Activated CD8-positive, alpha-beta memory T cell treated with anti-CD3 and anti-CD28 coated beads for 24 hours (primary cell): ENCODE measurements at regions not wholly inside any gene's neighbourhood (a gene's known extent, or its start where the extent isn't known, plus 50 kb on each side); places are given as distances from the start of the nearest gene placed in this dataset.
"Not testable (repeated sequence)": the region's sequence is repeated elsewhere in the genome, so short reads cannot be mapped to it uniquely, and the experiment has no call there.

Experiments
- DNase-seq: peaks from one replicate; pipeline ENCODE4 v3.0.0-alpha.2; 2020

DNA sequence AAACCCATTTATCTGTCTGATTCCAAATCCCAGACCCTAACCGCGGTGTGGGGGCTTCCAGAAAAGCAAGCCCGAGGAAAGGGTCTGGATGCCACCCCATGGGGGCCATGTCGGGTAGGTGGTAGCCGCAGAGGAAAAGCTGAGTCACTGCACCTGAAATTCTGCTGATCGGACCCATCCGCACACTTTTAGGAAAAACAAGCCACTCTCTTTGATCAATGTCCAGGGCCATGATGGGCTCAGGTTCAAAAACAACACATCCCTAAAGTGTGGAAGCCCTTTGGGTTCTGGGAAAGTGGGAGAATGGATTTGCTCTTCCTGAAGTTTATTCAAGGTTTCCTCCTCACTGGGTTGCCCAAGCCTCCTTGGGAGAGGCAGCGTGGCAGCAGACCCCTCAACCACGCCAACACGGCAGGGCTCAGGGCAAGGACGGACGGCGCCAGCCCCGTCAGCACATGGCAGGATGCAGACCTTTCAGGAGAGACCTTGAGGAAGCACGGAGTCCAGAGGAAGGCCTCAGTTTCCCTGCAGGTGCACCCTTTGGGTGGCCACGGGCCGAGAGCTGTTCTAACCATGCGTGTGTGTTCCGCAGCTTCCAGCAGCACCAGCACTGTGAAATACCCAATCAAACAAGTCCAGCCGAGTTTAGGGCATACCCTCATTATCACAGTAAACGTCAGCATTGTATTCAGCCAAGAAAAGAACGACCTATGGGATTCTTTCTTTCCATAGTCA is 367.0 kb downstream of the FOXL1 start:
- no peak for DNase-seq

DNA sequence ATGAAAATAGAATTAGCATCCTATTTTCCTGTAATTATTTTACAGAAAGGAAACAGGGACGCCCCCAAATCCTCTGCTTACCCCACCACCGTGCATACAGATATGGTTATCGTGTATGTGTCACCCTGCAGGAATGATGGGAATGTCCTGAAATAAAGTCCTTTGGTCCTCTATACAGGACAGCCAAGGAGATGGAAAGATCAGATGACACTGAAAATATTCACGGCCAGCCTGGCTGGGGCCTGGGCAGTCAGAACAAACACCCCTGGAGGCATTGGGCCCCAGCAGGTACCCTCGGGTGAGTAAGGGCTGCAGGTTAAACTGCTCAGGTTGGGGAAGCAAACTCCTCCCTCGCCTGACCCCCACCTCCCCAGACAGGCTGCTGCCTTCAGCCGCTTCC is 368.0 kb downstream of the FOXL1 start:
- no peak for DNase-seq

DNA sequence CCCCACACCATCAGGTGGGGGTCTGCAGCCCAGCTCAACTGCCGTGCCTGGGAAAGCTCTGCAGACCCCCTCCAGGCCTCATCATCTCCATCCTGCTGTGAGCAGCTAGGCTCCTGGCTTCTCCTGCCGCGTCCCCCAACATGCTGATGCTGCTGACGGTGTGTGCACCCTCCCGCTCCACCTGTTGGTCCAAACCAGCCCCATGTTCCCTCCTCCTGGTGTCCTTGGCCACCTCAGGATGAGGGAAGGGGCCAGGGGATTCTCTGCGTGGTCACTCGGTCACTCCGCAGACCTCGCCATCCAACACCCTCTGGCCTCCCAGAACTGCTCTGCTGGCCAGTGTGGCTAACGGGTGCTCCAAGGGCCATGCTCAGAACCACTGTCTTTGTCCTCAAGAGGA is 368.6 kb downstream of the FOXL1 start:
- DNase-seq, result no peak

DNA sequence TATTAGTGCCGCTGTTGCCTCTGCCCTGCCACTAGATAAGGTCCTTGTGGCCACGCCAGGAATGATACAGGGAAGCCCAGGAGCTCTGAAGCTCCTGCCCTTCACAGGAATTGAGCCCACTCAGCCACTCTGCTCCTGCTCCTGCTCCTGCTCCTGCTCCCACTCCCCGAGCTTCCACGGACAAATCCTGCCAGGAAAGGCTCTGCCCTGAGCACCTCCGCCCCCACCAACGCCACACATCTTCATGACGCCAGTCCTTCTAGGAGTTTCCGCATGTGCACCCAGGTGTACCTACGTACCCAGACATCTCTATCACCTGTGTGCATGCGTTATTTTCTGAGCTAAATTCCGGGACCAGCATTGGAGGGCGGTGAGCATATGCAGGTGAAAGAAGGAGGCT is 369.1 kb downstream of the C16orf95 start:
- DNase-seq, result no peak

DNA sequence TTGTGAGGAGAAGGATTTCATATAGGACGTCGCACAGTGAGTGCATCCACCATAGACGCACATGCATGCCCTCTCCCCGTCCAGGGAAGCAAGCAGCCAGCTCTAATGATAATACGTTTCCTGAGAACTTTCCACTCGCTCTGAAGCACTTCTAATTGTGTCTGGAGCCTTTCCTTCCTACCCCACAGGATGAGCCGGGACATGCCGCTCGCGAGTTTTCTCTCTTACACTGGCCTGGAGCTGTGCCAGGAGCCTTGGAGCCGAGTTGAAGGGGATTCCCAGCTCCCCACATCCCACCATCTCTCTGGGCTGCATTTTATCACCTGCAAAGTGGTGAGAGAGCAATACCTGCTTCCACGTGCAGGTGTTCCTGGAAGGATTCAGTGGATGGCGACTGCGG is 368.1 kb downstream of the C16orf95 start:
- no peak for DNase-seq

DNA sequence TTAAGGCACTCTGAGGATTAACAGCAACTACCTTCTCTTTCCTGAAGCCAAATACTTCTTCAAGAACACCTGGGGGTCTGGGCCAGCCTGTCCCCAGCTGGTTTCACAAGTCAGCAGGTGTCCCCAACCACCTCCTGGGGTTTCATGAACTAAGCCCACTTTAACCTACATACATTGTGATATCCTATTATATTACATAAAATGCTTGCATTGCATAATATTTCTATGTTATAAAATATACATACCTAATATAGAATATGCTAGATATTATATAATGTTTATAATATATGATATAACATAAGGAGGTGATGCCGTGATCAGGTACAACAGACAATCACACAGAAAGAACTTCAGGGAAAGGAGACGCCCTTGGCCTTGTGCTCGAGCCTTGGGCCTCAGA is 367.6 kb downstream of the C16orf95 start:
- no peak for DNase-seq

DNA sequence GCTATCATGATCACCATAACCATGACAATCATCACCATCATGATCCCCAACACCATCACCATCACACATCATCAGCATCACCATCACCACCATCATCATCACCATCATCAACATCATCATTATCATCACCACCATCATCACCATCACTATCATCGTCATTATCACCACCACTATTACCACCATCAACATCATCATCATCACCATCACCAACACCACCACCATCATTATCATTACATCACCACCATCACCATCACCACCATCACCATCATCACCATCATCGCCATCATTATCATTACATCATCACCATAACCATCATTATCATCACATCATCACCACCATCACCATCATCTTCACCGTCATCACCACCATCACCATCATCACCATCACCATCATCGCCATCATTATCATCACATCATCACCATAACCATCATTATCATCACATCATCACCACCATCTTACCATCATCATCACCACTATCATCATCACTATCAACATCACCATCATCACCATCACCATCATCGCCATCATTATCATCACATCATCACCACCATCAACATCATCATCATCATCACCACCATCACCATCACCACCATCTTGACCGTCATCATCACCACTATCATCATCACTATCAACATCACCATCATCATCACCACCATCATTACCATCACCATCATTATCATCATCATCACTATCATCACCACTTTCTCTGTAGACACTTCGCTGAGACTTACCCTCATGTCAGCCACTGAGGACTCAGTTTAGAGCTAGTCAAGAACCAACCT is 366.0 kb downstream of the C16orf95 start:
- no peak for DNase-seq

DNA sequence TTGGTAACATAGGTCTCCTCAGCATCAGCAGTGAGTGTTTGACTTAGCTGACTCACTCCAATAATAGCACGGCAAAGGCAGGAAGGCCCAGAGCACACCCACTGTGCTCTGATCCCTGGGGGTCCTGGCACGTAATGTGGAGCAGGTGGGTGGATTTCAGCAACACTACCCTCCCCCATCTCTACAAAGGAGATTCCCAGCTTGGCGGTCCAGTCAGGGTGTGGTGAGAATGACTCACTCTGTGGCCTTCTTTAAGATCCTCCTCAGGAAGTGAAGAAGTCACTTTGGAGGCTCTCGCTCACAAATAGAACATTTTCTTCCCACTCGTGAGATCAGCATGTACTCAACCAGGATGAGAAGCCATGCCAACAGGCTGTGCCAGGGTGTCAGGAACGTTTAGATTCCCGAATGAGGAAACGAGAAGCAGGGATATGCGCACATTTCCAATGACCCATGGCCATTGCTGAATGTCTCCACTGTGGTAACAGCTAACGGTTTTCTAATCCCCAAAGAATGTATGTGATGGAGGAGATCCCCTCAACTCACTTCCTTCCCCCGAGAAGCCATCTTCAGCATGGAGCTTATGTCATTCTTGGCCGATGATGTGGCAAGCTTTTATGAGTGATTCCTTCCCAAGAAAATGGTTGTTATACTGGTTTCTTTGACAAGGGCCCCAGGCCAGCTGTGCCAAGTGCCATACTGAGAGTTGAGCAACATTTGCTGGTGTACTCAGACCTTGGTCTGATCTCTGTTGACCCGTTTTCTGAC is 365.2 kb downstream of the C16orf95 start:
- DNase-seq, result no peak

DNA sequence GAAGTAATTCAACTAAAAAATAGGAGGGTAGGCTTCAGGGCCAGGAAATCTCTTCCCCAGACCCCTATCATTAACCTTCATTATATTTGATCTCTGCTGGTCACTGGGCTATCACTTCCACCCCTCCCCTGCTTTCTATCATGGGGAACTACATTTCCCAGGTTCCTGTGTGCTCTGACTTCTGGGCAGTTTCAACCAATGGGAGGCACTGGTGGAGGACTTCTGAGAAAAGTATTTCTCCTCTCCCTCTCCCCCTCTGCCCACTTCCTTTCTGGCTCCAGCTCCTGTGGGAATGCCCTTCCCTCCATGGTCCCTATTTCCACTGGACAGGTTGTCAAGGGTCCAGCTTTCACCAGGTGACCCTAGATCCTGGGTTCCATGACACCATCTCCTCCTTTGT is 364.4 kb downstream of the C16orf95 start:
- no peak for DNase-seq

DNA sequence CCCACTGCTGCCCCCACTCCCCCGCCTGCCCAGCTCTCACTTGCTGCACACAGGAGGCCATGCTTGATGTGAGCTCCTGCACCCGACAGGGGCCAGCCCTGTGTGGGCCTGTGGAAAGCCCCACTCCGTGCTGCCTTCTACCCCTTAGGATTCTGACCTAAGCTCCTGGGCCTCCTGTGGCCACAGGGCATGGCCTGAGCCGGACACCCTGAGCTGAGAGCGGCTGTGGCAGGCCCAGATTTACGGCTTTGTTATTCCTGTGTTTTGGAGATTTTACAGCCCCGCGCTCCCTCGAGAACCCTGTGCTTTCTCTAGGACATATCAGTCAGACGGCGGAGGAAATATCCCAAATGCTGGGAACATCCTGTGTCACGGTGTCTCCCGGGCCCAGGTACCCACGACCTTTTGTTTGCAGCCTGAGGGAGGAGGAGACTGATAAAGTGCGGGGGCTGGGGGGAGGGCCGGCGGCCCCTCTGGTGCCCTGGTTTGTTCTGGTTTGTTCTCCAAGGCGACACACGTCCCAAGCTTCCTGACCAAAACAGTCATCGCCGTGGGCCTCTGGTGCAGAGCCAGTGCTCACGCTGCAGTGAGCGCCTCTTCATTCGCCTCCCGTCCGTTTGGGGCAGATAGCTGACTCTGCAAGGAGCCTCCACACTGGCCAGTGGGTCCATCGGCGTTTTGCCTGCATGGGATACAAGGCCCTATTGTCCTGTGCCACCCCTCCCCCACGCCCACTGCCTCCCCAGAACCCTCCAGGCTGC is 363.4 kb downstream of the C16orf95 start:
- no peak for DNase-seq

DNA sequence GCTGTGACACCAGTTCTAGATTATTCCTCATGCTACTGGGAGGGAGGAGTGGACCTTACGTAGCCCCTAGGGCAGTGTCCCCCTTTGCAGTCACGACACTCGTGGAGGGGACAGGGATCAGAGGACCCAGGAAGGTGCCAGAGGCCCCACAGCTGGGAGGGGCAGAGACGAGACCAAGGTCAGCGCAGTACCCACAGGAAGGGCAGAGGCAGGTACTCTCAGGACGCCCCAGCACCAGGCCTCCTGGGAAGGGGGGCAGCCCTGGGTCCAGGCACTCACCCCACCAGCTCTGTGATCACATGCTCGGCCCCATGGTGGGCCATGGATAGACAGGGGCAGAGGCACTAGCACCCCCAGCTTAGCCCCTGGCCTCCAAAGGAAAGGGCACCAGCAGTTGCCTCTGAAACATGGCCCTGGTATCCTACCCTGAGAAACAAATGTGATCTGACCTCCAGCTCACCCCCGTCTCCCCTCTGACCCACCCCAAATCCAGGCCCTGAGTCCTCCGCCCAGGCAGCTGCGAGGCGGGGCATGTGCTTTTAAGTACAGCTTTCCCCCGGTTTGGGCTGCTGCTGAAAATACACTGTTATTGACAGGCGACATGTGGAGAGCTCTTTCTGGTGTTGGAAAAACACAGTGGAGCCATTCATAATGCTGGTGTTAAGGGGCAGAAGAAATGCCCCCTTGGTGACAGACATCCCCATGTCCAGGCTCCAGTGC is 361.9 kb downstream of the C16orf95 start:
- no peak for DNase-seq

DNA sequence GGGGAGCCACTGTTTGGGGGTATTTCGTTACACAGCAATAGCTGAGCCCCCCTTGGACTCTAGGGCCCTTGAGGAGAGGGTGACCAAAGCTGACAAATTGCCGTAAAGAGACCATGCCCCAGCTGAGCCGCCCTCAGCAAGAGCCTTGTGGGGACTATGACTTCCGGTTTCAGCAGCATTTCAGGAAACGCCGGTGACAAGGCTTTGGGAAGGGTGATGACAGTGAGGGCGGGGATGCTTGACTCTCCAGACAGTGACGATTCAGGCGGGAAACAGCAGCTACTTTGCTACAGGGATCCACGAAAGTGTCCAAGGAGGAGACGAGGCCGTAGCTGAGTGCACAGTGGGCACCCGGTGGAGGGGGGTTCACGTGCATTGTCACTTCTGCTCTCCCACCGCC is 360.8 kb downstream of the C16orf95 start:
- DNase-seq, result no peak

DNA sequence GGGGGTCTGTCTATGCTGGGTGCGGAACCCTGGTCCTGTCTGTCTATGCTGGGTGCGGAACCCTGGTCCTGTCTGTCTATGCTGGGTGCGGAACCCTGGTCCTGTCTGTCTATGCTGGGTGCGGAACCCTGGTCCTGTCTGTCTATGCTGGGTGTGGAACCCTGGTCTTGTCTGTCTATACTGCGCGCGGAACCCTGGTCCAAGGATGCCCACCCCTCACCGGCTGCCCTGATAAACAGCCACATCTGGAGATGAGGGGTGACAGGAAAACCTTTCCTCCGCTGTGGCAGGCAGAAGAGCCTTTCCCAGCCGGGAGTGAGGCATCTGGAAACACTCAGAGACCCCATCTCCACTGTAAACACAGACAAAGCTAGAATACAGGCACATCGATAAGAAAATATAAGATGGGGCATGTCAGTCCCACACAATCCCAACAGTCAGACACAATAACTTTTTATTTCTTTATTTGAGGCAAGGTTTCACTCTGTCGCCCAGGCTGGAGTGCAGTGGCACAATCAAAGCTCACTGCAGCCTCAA is 359.5 kb downstream of the C16orf95 start:
- not testable (repeated sequence) for DNase-seq

DNA sequence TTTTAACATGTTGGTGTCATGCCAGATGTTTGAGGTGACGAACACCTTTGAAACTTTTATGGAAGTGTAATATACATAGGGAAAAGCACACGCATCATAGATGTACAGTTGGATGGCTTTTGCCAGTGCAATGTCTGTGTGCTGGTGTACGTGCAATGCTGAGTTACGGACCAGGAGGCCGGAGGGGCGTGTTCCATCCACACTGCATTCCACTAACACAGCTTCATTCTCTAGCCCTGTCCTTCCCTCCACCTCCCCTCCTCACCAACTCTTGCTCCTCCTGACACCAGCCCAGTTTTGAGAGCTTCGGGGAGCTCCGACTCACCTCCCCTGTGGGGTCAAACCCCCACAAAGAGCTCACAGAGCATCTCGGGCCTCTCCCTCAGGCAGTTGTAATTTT is 358.8 kb downstream of the C16orf95 start:
- no peak for DNase-seq

DNA sequence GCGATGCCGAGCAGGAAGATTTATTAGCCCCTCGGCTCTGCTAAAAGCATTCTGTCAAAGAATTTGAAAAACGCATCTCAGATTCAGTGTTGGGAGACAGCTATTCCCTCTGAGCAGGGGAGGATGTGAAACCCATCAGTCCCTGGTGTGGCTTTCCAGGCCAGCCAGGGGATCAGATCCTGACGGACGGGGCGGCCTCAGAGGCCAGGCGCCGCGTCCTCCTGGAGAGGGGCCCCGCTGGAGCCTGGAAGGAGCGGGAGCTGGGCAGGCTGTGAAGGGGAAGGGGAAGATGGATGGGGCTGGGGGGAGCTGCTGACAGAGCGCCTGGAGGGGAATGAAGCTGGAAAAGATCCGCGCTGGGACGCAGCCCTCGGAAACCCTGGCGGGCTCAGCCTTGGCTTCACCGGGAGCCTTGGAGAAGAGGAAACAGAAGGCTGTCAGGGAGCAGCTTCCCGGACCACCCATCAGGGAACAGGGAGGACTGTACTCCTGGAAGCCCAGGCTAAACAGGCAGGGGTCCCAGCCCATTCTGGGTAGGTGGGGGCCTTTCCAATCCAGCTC is 358.0 kb downstream of the C16orf95 start:
- no peak for DNase-seq

DNA sequence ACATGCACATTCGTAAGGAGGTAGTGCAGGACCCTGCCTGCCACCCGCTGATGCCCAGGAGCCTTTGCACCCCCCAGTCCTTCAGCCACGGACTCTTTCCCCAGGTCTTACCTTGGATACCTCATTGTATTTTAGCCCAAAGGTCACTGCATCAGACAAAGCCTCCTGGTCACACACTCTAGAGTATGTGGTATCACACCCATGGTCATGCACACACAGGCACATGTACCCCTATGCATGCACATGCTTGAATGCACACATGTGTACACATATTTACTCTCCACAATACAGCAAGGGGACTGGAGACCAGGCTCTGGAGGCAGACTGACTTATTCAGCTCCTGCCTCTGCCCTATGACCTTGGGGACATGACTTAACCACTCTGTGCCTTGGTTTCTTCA is 357.5 kb downstream of the C16orf95 start:
- DNase-seq, result no peak

DNA sequence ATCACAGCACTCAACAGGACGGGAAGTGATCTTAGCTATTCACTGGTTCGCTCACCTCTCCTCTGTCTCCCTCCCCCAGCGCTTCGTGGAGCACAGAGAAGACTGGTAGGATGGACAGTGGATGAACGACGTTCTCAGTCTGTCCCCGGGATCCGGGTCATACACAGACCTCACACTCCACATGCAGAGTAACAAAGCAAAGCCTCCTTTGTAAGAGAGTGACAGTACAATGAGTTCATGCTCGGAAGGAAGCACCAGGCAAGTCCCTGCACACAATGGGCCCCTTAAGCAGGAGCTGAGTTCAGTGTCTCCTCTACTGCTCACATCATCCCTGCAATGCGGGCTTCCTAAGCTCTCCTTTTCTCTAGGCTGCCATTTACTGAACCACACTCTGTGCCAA is 356.9 kb downstream of the C16orf95 start:
- no peak for DNase-seq

DNA sequence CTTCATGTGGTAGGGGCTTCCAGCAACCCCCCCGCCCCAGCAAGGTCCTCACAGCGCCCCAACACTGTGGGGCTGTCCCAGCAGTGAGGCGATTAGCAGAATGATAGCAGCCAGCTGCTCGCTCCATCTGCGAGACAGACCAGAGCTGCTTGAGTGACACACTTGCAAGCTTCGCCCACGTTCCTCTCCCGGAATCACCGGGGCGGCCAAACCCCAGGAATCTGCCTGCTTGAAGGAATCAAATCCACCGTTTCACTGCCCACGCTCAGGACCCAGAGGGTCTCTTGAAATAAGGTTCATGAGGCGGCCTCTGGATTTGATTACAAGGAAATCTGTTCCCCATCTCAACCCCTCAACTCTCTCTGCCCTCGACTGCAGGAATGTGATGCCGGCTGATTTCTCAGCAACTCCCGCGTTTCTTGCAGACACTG is 356.0 kb downstream of the C16orf95 start:
- no peak for DNase-seq

DNA sequence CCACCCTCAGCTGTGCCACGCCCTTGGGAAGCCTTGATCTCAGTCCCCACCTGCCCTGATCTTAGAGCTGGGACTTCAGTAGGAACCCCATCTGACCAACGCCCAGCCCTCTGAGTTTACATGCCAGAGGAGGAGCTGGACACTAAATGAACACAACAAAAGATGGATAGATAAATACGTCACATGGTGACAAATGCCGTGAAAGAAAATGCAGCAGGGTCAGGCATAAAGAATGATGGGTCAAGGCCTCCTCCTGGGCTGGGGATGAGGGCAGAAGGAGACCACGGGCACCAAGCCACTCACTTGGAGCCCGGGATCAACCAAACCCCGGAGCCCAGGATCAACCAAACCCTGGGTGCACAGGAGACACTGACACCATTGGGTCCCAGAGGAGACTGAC is 354.9 kb downstream of the C16orf95 start:
- DNase-seq, result no peak

DNA sequence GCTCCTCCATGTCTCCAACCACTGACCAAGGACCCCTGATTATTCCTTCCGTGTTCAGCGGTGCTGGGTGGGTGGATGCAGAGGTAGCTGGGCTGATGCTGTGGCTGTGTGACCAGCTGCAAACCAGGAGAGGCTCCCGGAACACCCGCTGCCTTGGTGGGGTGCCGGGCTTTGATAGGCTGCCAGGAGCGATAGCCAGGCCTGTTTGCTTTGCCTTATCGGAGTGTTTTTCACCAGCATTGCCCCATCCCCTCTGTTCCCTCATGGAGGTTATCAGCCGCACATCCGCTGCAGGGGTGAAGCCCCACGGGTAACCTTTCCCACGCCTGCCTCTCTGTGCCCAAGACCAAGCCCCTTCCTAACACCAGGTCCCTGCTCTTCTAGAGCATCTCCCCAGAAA is 354.3 kb downstream of the C16orf95 start:
- DNase-seq, result no peak
